Body of pancreas (tissue), 4 donors: ENCODE measurements at regions not wholly inside any gene's neighbourhood (a gene's known extent, or its start where the extent isn't known, plus 50 kb on each side); places are given as distances from the start of the nearest gene placed in this dataset.

Source experiments
- POLR2A ChIP-seq, 3 donors: fragments of 450-650 bp; IDR thresholded peaks; one replicate each; pipeline ENCODE4 v1.6.1; 2016; ENCODE audit warnings: antibody characterized with exemption in 3 of 3, mild to moderate bottlenecking in 2 of 3
- TF ChIP-seq, protein P1 (sequence below), 7 experiments: fragments of 450-650 bp in 4 of 7; fragments of 200-600 bp in 3 of 7; sonication (generic) in 3 of 7; IDR thresholded peaks; one replicate each; pipeline ENCODE4 v1.5.1; 2016 to 2019; ENCODE audit warnings: antibody characterized with exemption in 7 of 7

DNA sequence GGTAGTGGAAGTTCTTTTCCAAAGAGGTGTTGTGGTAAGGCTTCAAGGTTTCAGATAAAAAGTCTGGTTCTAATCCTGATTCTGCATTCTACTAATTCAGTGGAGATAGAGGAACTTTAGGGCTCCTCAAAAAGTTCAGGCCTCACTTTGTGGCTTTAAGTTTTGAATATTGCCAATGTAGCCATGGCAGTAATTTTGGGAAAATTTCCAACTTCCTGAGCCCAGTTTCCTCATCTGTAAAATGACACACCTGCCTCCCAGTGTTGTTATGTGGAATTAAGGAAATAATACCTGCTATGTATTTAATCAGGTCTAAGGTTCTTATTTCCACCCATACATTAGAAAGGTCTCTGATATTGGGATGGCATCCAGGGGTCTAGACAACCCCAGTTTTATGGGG lies 147.6 kb upstream of the ITGA6 start:
- no peak for TF ChIP-seq POLR2A (IDR thresholded peaks at IDR 0.05)
- TF ChIP-seq, protein P1, sequence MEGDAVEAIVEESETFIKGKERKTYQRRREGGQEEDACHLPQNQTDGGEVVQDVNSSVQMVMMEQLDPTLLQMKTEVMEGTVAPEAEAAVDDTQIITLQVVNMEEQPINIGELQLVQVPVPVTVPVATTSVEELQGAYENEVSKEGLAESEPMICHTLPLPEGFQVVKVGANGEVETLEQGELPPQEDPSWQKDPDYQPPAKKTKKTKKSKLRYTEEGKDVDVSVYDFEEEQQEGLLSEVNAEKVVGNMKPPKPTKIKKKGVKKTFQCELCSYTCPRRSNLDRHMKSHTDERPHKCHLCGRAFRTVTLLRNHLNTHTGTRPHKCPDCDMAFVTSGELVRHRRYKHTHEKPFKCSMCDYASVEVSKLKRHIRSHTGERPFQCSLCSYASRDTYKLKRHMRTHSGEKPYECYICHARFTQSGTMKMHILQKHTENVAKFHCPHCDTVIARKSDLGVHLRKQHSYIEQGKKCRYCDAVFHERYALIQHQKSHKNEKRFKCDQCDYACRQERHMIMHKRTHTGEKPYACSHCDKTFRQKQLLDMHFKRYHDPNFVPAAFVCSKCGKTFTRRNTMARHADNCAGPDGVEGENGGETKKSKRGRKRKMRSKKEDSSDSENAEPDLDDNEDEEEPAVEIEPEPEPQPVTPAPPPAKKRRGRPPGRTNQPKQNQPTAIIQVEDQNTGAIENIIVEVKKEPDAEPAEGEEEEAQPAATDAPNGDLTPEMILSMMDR (IDR thresholded peaks at IDR 0.05), result no peak
